ENCODE measurements at regions not wholly inside any gene's neighbourhood (a gene's known extent, or its start where the extent isn't known, plus 50 kb on each side); places are given as distances from the start of the nearest gene placed in this dataset.

GRCh38 chr12:107447336-107447735 is 238.3 kb upstream of the PWP1 start:
- no peak for ATAC-seq
- no peak for TF ChIP-seq TSHZ2 (CRISPR knock-in tag; IDR thresholded peaks at IDR 0.05)
- no peak for TF ChIP-seq BACH2 (CRISPR knock-in tag; IDR thresholded peaks at IDR 0.05; ENCODE audit: borderline replicate concordance)
- no peak for TF ChIP-seq ISL1 (CRISPR knock-in tag; IDR thresholded peaks at IDR 0.05)
- no peak for TF ChIP-seq OSR1 (CRISPR knock-in tag; IDR thresholded peaks at IDR 0.05)
- TF ChIP-seq PATZ1 (CRISPR knock-in tag; IDR thresholded peaks at IDR 0.05; ENCODE audit: borderline replicate concordance): no peak
- TF ChIP-seq ZNF565 (CRISPR knock-in tag; conservative IDR thresholded peaks at IDR 0.05; ENCODE audit: low read depth): no peak
- no peak for TF ChIP-seq ZNF70 (CRISPR knock-in tag; IDR thresholded peaks at IDR 0.05)

- ATAC-seq: no peak
Measured at GRCh38 chr12:107448198-107448597, 237.4 kb upstream of the PWP1 start.

More at GRCh38 chr12:107448198-107448597, 237.4 kb upstream of the PWP1 start:
- TF ChIP-seq TCF4 (CRISPR knock-in tag; IDR thresholded peaks at IDR 0.05; ENCODE audit: borderline replicate concordance) (no peak), CREB5 (CRISPR knock-in tag; IDR thresholded peaks at IDR 0.05; ENCODE audit: low read depth) (no peak), CSRNP3 (CRISPR knock-in tag; IDR thresholded peaks at IDR 0.05) (no peak), ZNF565 (CRISPR knock-in tag; conservative IDR thresholded peaks at IDR 0.05; ENCODE audit: low read depth) (no peak), PATZ1 (CRISPR knock-in tag; IDR thresholded peaks at IDR 0.05; ENCODE audit: borderline replicate concordance) (no peak), SNAI2 (CRISPR knock-in tag; IDR thresholded peaks at IDR 0.05) (no peak), OSR1 (CRISPR knock-in tag; IDR thresholded peaks at IDR 0.05) (no peak), ISL1 (CRISPR knock-in tag; IDR thresholded peaks at IDR 0.05) (no peak), PPARA (CRISPR knock-in tag; IDR thresholded peaks at IDR 0.05; ENCODE audit: borderline replicate concordance) (no peak), TSHZ2 (CRISPR knock-in tag; IDR thresholded peaks at IDR 0.05) (no peak), ESRRG (CRISPR knock-in tag; IDR thresholded peaks at IDR 0.05) (no peak), ZFP3 (CRISPR knock-in tag; IDR thresholded peaks at IDR 0.05) (no peak), TOX (CRISPR knock-in tag; IDR thresholded peaks at IDR 0.05; ENCODE audit: borderline replicate concordance) (no peak), ZC3H10 (CRISPR knock-in tag; IDR thresholded peaks at IDR 0.05) (no peak), ZNF70 (CRISPR knock-in tag; IDR thresholded peaks at IDR 0.05) (no peak), GLIS3 (CRISPR knock-in tag; IDR thresholded peaks at IDR 0.05) (no peak), ZNF8 (CRISPR knock-in tag; IDR thresholded peaks at IDR 0.05) (no peak), CSDC2 (CRISPR knock-in tag; IDR thresholded peaks at IDR 0.05) (no peak), BACH2 (CRISPR knock-in tag; IDR thresholded peaks at IDR 0.05; ENCODE audit: borderline replicate concordance) (no peak), POU6F1 (CRISPR knock-in tag; IDR thresholded peaks at IDR 0.05; ENCODE audit: borderline replicate concordance, low read depth) (no peak)
